CD14-positive monocyte (primary cell): ENCODE measurements at regions not wholly inside any gene's neighbourhood (a gene's known extent, or its start where the extent isn't known, plus 50 kb on each side); places are given as distances from the start of the nearest gene placed in this dataset.

Source experiments
- DNase-seq, 3 donors: peaks; one replicate each; pipeline ENCODE4 v3.0.0-alpha.2; 2011 to 2022
- H2AFZ ChIP-seq: 2 replicates; pipeline ENCODE4 v1.6.0; 2012; ENCODE audit warnings: mild to moderate bottlenecking, low read depth, low read length, inconsistent platforms; ENCODE audit not compliant: insufficient read depth, poor library complexity, severe bottlenecking
- H3K27ac ChIP-seq, 2 donors: 1 replicate in 1 of 2; 2 replicates in 1 of 2; pipeline ENCODE4 v1.5.1; 2012 to 2013; ENCODE audit warnings: low read length in 2 of 2, control low read depth in 1 of 2, inconsistent platforms in 1 of 2, low read depth in 1 of 2, mild to moderate bottlenecking in 1 of 2
- H3K27me3 ChIP-seq, 2 donors: one replicate each; pipeline versions ENCODE4 v1.6.0 to v1.6.1; 2011 to 2013; ENCODE audit warnings: low read length in 2 of 2; ENCODE audit not compliant: control insufficient read depth in 2 of 2, insufficient read depth in 2 of 2
- H3K36me3 ChIP-seq, 2 donors: replicated peaks in 1 of 2; 1 replicate in 1 of 2; 2 replicates in 1 of 2; pipeline versions ENCODE4 v1.5.1 to v1.6.1; 2012 to 2013; ENCODE audit warnings: low read length in 2 of 2, control low read depth in 1 of 2, inconsistent platforms in 1 of 2, mild to moderate bottlenecking in 1 of 2; ENCODE audit not compliant: insufficient read depth in 2 of 2, control insufficient read depth in 1 of 2
- H3K4me1 ChIP-seq, 2 donors: 1 replicate in 1 of 2; 2 replicates in 1 of 2; pipeline versions ENCODE4 v1.5.1 to v1.6.1; 2012 to 2013; ENCODE audit warnings: low read length in 2 of 2, control low read depth in 1 of 2, inconsistent platforms in 1 of 2, mild to moderate bottlenecking in 1 of 2, moderate library complexity in 1 of 2; ENCODE audit not compliant: insufficient read depth in 2 of 2, control insufficient read depth in 1 of 2
- H3K4me2 ChIP-seq: replicated peaks from 2 replicates; pipeline ENCODE3; 2012; ENCODE audit warnings: low read length, moderate library complexity, mild to moderate bottlenecking; ENCODE audit not compliant: poor library complexity, severe bottlenecking; ENCODE audit errors: extremely low read depth
- H3K4me3 ChIP-seq, 3 experiments: fragments of 200-600 bp in 1 of 3; sonication (generic) in 1 of 3; replicated peaks in 1 of 3; 1 replicate in 2 of 3; 2 replicates in 1 of 3; pipeline ENCODE4 v1.5.1; 2011 to 2013; ENCODE audit warnings: low read length in 3 of 3, mild to moderate bottlenecking in 3 of 3, control low read depth in 2 of 3, low read depth in 2 of 3, inconsistent platforms in 1 of 3, moderate library complexity in 1 of 3
- H3K79me2 ChIP-seq: 2 replicates; pipeline ENCODE4 v1.6.0; 2012; ENCODE audit warnings: mild to moderate bottlenecking, control low read depth, inconsistent platforms, low read length, moderate library complexity; ENCODE audit not compliant: insufficient read depth
- H3K9ac ChIP-seq: 2 replicates; pipeline ENCODE4 v1.6.0; 2017; ENCODE audit warnings: low read length, mild to moderate bottlenecking; ENCODE audit not compliant: insufficient read depth, poor library complexity, severe bottlenecking
- H3K9me3 ChIP-seq, 2 donors: replicated peaks in 1 of 2; 1 replicate in 1 of 2; 2 replicates in 1 of 2; pipeline versions ENCODE4 v1.5.1 to v1.6.1; 2012 to 2013; ENCODE audit warnings: low read length in 2 of 2, control low read depth in 1 of 2; ENCODE audit not compliant: control insufficient read depth in 1 of 2, insufficient read depth in 1 of 2
- H4K20me1 ChIP-seq: 2 replicates; pipeline ENCODE4 v1.6.0; 2012; ENCODE audit warnings: mild to moderate bottlenecking, low read length, control low read depth, moderate library complexity; ENCODE audit not compliant: insufficient read depth
- H3K27ac Mint-ChIP-seq, 7 donors: one replicate each; pipeline ENCODE4 v1.8.0; 2020; ENCODE audit warnings: mild to moderate bottlenecking in 7 of 7, mixed read lengths in 7 of 7, moderate library complexity in 6 of 7, inconsistent platforms in 2 of 7
- H3K27me3 Mint-ChIP-seq, 3 donors: one replicate each; pipeline ENCODE4 v1.8.0; 2021 to 2022; ENCODE audit warnings: low read depth in 3 of 3, mild to moderate bottlenecking in 3 of 3, mixed read lengths in 3 of 3, moderate library complexity in 3 of 3, inconsistent platforms in 1 of 3
- H3K36me3 Mint-ChIP-seq, 2 donors: one replicate each; pipeline ENCODE4 v1.8.0; 2020; ENCODE audit warnings: mixed read lengths in 2 of 2, inconsistent platforms in 1 of 2, mild to moderate bottlenecking in 1 of 2
- H3K4me1 Mint-ChIP-seq: one replicate; pipeline ENCODE4 v1.8.0; 2020; ENCODE audit warnings: mild to moderate bottlenecking, mixed read lengths
- H3K4me3 Mint-ChIP-seq, 2 donors: one replicate each; pipeline ENCODE4 v1.8.0; 2020; ENCODE audit warnings: mild to moderate bottlenecking in 2 of 2, mixed read lengths in 2 of 2, moderate library complexity in 1 of 2
- H3K9me3 Mint-ChIP-seq, 7 donors: one replicate each; pipeline ENCODE4 v1.8.0; 2020 to 2022; ENCODE audit warnings: mixed read lengths in 7 of 7, mild to moderate bottlenecking in 6 of 7, moderate library complexity in 6 of 7, inconsistent platforms in 2 of 7
- CTCF ChIP-seq: fragments of 200-600 bp; IDR thresholded peaks from one replicate; pipeline ENCODE4 v1.8.0; 2022; ENCODE audit warnings: antibody characterized with exemption, mild to moderate bottlenecking
- WGBS: methylation state at CpG from one replicate; pipeline ENCODE4 v1.1.5; 2013; ENCODE audit warnings: missing lambda C conversion rate; ENCODE audit not compliant: insufficient coverage; 5-methylcytosine and 5-hydroxymethylcytosine counted together
- intact Hi-C, 2 donors: fragments of 100-400 bp; cut with micrococcal nuclease; formaldehyde crosslinking; loops; one replicate each; pipeline versions ENCODE4 v1.15.0 to v1.15.1; 2023

- Histone ChIP-seq H3K9me3 (peaks cover 0 to 10% of the 10 kb centered on the region in 2 donors), H3K36me3 (no peaks in the 10 kb centered on the region), H4K20me1 (no peaks in the 10 kb centered on the region), H3K9ac (no peak overlapping the region), H3K4me1 (no peaks in the 10 kb centered on the region), H3K4me3 (no peak overlapping the region), H2AFZ (no peak overlapping the region), H3K4me2 (no peak overlapping the region), H3K27me3 (no peaks in the 10 kb centered on the region), H3K27ac (no peak overlapping the region), H3K79me2 (no peaks in the 10 kb centered on the region)
- DNase-seq, result no peak
- WGBS, result 91% methylated on average over 4 of the region's 6 CpGs
- intact Hi-C loops, result no loop called here
- TF ChIP-seq CTCF, result no peak
- H3K27ac Mint-ChIP-seq, result no peak overlapping the region
- H3K4me1 Mint-ChIP-seq, result no peaks in the 10 kb centered on the region
- no peaks in the 10 kb centered on the region for H3K27me3 Mint-ChIP-seq
- H3K9me3 Mint-ChIP-seq, result peaks cover 0 to 13% (median 3%) of the 10 kb centered on the region in 7 donors
- no peaks in the 10 kb centered on the region for H3K36me3 Mint-ChIP-seq
- no peak overlapping the region for H3K4me3 Mint-ChIP-seq
These were observed 163.6 kb upstream of the NAV3 start for GRCh38 chr12:77667101-77667500.

GRCh38 chr12:77648716-77649115 lies 182.0 kb upstream of the NAV3 start:
- intact Hi-C loops, result no loop called here
- Mint-ChIP-seq H3K27me3 (no peaks in the 10 kb centered on the region), H3K4me3 (no peak overlapping the region), H3K36me3 (no peaks in the 10 kb centered on the region), H3K27ac (no peak overlapping the region), H3K9me3 (peaks cover 0 to under 1% (median 0%) of the 10 kb centered on the region in 7 donors), H3K4me1 (no peaks in the 10 kb centered on the region)
- Histone ChIP-seq H3K36me3 (no peaks in the 10 kb centered on the region), H3K9ac (no peak overlapping the region), H2AFZ (no peak overlapping the region), H3K9me3 (no peaks in the 10 kb centered on the region), H3K4me2 (no peak overlapping the region), H3K27ac (no peak overlapping the region), H3K4me1 (no peaks in the 10 kb centered on the region), H4K20me1 (no peaks in the 10 kb centered on the region), H3K4me3 (no peak overlapping the region), H3K27me3 (no peaks in the 10 kb centered on the region), H3K79me2 (no peaks in the 10 kb centered on the region)
- TF ChIP-seq CTCF, result no peak
- DNase-seq, result no peak
